HG03432 (cell line): ENCODE measurements at regions not wholly inside any gene's neighbourhood (a gene's known extent, or its start where the extent isn't known, plus 50 kb on each side); places are given as distances from the start of the nearest gene placed in this dataset.
"Not testable (repeated sequence)": the region's sequence is repeated elsewhere in the genome, so short reads cannot be mapped to it uniquely, and the experiment has no call there.

Experiments
- ATAC-seq: cut with Tn5 transposase; IDR thresholded peaks from one replicate; pipeline ENCODE4 v1.9.1; 2021; ENCODE audit warnings: mild to moderate bottlenecking, moderate library complexity; ENCODE audit not compliant: unreplicated experiment

- ATAC-seq: peak; percentile 71
Measured at GRCh38 chr13:26482451-26483197, 74.9 kb upstream of the WASF3 start.

GRCh38 chr13:26483546-26483945 is 73.9 kb upstream of the WASF3 start:
- ATAC-seq: no peak

- no peak for ATAC-seq
Measured at GRCh38 chr13:26484196-26484595, 73.3 kb upstream of the WASF3 start.

DNA sequence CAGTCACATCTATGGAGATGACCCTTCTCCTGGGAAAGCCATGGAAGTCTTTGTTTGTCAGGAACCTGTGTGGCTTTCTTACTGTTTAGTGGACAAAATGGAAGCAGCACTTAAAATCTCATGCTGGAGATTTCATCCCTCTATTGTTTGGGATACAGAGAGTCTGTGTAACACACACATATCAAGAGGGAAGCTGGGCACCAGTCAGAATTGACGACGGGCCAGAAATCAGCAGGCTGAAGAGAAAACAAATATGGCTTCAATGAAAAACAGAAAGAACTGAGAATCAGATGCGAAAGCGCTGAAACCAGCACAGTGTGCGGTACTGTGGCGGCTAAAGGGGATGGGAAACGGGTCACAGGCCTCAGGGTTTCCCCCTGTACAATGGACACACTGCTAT is 72.2 kb upstream of the WASF3 start:
- no peak for ATAC-seq

- no peak for ATAC-seq
Measured at GRCh38 chr13:26485786-26486185, 71.7 kb upstream of the WASF3 start.

DNA sequence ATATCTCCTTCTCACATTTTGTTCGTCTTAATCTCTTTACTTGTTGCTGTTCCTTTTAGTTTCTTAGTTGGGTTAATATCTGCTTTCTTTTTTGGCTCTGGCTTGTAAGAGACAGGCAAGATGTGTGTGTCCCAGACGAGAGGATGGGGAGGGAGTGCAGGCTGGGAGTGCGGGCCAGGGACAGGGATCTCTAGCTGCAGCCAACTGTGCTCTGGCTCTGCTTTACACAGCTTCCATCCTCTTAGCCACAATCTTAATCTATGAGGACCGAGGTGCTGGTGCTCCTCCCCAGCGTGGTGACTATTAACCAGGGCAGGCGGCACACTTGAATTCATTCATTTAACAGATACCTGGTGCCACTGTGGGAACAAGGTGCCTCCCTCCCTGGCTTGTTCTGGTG is 70.9 kb upstream of the WASF3 start:
- no peak for ATAC-seq

DNA sequence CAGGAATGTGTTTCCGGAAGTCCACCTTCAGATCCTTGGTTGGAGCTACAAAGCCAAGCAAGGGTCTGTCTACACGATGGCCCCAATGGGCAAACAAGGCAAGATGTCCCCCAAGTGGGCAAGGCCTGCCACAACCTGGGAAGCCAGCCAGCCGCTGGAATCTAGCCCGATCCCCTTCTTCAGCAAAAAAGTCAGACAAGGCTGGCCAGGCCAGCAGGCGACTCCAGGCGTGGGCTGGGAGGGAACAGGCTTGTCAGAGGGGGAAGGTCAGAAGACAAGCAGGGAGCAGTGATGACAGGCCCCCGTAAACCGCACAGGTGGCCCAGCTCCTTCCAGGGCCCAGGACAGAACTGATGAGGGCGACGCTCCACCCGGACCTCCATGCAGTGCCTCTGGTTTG is 69.7 kb upstream of the WASF3 start:
- ATAC-seq: no peak

DNA sequence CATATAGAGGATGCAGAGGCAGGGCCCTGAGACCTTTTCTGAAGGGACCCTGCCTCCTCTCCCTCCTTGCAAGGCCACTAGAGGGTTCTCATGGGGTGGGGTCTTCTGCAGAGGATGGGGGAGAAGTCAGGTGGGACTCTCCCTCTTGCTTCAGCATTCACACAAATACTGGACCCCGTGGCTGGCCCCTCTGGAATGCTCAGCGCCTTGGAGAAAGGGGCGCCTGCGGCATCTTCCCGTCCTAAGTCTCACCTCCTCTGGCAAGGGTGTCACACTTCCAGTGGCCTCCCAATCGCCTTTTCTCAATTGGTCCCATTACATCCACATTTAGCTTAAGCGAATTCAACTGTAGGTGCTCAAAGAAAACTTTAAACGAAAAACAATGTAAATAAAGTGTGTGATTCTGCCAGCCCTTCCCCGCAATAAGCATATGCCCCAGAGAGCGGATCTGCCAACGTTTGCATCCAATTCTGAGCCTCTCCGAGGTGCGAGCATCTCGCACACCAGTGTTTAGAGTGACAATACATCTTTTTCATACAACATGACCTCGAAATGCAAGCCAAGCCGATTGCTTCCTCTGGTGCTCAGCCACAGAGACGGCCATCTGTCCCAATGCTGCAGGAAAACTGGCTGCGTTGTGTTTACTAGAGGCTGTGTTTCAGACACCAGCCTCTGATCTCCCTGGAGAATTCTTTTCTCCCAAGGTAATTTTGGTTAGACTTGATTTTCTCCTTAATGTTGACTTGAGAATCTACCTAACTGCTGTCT is 69.1 kb upstream of the WASF3 start:
- no peak for ATAC-seq

- ATAC-seq: not testable (repeated sequence)
Measured at GRCh38 chr13:26492301-26492700, 65.2 kb upstream of the WASF3 start.

DNA sequence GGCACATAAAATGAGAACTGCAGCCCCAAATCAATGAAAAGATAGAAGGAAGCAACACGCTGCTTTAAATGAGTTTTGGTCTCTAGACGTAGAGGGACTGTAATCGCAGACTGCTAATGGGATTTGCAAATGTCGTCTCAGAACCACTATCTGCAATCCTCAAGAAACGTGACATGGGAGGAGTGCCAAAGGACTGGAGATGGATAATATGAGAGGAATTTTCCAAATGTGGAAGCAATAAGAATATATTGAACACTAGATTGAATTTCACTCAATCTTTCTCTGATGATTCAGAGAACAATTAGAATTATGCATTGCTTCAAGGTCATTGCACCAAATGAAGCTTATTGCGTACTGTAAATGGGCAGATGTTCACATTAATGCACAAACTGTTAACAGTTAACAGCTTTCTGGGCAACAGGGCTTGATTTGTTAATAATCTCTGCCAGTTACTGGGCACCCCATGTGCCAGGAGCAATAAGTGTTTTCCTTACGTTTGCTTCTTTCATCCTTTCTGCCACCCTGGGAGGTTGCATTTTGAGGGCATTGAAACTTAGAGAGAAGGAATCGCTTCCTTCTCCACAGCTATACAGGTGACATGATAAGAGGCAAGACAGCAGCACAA is 62.8 kb upstream of the WASF3 start:
- ATAC-seq: no peak

DNA sequence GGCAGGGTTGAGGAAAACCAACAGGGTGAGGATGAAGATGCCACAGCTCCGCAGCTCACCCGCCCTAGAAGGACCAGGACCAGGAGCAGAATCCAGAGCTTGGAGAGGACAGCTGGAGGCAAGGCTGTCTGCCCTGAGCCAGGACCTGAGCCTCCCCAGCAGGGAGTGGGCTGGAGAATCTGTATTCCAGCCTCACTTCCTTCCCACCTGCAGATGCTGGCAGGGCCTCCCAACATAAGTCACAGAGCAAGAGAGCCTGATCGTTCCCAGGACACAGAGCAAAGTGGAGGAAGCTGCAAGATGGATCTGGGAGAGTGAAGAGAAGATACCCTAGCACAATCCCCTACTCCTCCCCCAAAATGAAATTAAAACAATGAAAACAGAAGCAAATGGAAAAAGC is 61.7 kb upstream of the WASF3 start:
- ATAC-seq: no peak

DNA sequence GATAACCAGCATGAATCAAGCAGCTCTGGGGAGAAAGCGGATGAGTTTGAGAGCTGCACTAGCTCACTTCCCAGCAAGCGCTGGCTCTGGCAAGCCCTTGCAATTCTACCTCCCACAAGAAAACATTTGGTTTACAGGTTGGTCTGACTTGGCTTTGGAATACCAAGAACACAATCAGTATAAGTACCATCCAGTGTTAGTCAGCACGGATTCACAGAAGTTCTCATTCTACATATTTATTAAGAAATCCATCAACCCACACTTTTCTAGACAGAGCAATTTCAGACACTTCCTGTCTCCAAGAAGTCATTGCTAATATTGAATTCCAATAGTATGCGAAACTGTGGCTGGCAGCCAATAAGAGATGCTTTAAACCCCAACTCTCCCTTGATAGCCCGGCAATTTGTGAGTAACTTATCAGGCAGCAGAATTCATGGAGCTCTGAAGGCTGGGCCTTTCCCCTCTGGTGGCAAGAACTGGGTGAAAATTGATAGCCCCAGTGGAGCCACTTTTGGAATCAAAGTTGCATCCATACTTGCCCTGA is 59.4 kb upstream of the WASF3 start:
- no peak for ATAC-seq

DNA sequence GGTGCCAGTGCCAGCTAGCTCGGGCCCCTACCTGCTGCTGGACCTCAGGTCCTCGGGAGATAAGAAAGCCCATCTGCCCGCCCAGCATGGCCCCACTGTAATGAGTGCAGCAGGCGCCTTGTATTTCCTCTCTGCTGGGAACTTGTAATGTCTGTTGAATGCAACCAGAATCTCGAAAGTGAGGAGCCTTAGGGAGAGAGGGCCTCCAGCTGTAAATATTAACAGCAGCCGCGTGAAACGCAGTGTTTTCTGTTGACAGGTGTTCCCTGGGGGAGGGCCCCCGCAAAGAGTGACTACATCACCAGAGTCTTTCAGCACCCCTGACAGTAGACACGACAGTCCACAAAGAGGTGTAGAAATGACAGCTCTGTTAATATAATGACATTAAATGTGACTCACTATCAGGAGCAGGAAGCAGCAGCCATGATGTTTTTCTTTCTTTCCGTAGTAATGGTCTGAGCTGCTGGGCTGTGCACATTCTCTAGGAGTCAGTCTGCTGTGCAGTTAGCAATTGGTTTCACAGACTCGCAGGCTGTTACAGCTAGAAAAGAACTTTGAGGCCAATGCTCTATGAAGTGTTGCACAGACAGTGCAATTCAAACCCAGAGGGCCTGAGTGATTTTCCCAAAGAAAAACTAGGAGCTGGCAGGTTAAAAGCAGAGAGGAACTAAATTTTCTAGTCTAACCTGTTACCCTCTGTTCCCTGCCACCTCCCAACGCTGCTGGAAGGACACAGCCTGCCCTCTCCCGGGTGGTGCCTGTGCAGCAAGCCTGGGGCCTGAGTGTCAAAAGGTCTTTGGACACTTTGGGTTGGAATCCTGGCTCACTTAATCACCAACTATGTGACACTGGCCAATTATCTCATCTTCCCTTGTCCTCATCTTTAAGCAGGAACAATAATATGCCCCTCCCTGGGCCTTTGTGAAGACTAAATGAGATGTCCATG is 58.6 kb upstream of the WASF3 start:
- no peak for ATAC-seq

DNA sequence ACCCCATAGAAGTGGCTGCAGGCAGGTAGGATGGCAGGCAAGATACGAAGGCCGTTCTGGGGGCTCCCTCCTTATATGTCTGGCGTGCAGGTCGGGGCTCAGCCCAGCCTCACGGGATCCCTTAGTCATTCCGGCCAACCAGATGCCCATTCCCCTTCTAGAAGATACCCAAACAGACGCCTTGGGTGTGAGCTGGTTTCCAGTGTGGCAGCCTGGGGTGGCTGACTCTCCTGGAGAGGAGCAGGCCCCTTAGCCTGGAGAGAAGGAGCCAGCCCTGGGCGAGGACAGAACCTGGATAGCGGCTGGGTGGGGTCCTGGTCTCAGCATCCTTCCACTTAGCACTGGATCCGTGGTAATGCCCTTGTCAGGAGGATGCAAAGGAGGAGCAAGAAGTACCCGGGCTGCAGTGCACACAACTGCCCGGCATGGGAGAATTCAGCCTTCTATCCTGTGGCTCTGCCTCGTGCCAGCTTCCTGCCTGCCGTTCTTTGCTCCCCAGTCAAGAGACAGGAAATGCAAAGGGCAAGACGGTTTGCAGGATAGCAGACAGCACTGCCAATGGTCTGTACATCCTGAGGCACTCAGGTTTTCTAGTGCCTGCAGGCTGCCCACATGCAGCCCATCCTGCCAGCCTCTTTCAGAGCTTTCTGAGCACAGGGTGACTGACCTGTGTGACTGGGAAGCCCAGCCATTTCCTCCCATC is 56.7 kb upstream of the WASF3 start:
- no peak for ATAC-seq

- ATAC-seq: no peak
Measured at GRCh38 chr13:26501641-26502040, 55.8 kb upstream of the WASF3 start.

DNA sequence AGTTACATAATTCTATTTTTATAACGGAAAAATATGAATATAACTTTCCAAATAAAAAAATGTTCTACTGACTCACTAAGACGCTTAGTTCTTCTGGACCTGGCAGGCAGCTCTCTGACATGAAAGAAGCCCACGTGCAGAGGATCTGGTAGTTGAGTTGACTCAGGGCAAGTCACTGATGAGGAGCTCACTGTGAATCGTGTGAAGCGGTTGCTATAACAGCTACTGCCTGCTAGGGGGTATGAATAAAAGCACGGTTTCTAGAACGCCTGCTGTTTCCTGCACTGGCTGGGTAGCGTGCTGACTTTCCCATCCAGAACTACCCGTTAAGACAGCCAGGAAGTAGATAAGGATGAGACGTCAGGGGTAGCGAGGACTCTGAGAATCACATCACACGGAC is 54.7 kb upstream of the WASF3 start:
- ATAC-seq: no peak

DNA sequence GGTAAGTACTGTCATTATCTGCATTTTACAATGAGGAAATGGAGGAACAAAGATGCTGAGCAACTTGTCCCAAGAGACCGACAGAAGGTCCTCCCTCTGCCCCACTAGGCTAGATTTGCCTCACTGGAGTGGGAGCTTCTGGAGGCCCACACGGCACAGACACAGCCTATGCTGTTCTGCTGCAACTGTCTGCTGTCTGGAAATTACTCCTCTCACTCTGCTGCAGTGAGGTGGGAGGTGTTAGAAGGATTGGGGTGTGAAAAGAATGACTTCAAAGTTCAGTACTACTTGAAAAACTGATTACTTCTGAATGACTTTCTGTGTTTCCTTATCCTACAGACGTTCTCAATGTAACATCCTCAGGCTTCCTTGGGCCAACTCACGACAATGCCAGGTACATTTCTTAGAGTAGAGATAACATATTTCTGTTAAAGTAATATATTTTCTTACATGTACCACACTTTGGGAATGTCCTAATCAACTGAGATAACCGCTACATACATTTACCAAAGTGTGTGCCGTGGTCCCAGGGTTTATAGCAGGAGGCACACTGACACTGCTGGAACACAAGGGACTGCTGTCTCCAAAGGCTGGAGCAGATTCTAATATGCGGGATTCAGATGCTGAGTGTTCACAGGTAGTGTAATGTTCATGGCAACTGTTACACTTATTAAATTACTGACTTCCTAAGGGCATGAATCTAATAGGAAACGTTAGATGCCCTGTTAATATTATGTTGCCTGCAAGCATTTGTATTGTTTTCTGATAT is 53.5 kb upstream of the WASF3 start:
- ATAC-seq: no peak
